ENCODE measurements at regions not wholly inside any gene's neighbourhood (a gene's known extent, or its start where the extent isn't known, plus 50 kb on each side); places are given as distances from the start of the nearest gene placed in this dataset.

- TF ChIP-seq CTCF (IDR thresholded peaks at IDR 0.05), result no peak
- no peak for TF ChIP-seq POLR2AphosphoS5 (IDR thresholded peaks at IDR 0.05)
- TF ChIP-seq POLR2A (IDR thresholded peaks at IDR 0.05), result no peak
- no peak for TF ChIP-seq EP300 (IDR thresholded peaks at IDR 0.05)
Observed at GRCh38 chr2:187134306-187134705, 285.3 kb upstream of the ZSWIM2 start.

Measured in suprapubic skin (tissue), 4 donors.